Astrocyte (in vitro differentiated cells and primary cell): ENCODE measurements at regions not wholly inside any gene's neighbourhood (a gene's known extent, or its start where the extent isn't known, plus 50 kb on each side); places are given as distances from the start of the nearest gene placed in this dataset.

Experiments used
- DNase-seq: peaks from one replicate; pipeline ENCODE4 v3.0.0-alpha.2; 2010; ENCODE audit warnings: low read depth
- FAIRE-seq: peaks from 2 replicates; lab custom pipeline; 2011; peaks lifted over from hg19 to GRCh38; lab: Jason Lieb, UNC
- H2AFZ ChIP-seq: 2 replicates; pipeline ENCODE4 v1.6.0; 2012; ENCODE audit warnings: low read depth, low read length, inconsistent platforms
- H3K27ac ChIP-seq: 2 replicates; pipeline ENCODE4 v1.5.1; 2011; ENCODE audit warnings: low read depth, low read length, inconsistent platforms
- H3K27me3 ChIP-seq: 2 replicates; pipeline ENCODE4 v1.6.0; 2011; ENCODE audit warnings: low read length, inconsistent platforms; ENCODE audit not compliant: insufficient read depth
- H3K36me3 ChIP-seq: 2 replicates; pipeline ENCODE4 v1.5.1; 2011; ENCODE audit warnings: low read length, inconsistent platforms; ENCODE audit not compliant: insufficient read depth
- H3K4me1 ChIP-seq: 2 replicates; pipeline ENCODE4 v1.5.1; 2011; ENCODE audit warnings: low read length, inconsistent platforms; ENCODE audit not compliant: insufficient read depth
- H3K4me2 ChIP-seq: 2 replicates; pipeline ENCODE4 v1.6.0; 2012; ENCODE audit warnings: low read length, inconsistent platforms
- H3K4me3 ChIP-seq: 2 replicates; pipeline ENCODE4 v1.5.1; 2011; ENCODE audit warnings: low read depth, mild to moderate bottlenecking, low read length, inconsistent platforms; ENCODE audit not compliant: insufficient read depth
- H3K79me2 ChIP-seq: 2 replicates; pipeline ENCODE4 v1.6.0; 2012; ENCODE audit warnings: mild to moderate bottlenecking, low read length, inconsistent platforms; ENCODE audit not compliant: insufficient read depth
- H3K9ac ChIP-seq: 2 replicates; pipeline ENCODE4 v1.6.0; 2012; ENCODE audit warnings: mild to moderate bottlenecking, low read length, inconsistent platforms
- H3K9me3 ChIP-seq: 2 replicates; pipeline ENCODE4 v1.5.1; 2012; ENCODE audit warnings: low read depth, mild to moderate bottlenecking, low read length, inconsistent platforms; ENCODE audit not compliant: insufficient read depth
- H4K20me1 ChIP-seq: 2 replicates; pipeline ENCODE4 v1.6.0; 2012; ENCODE audit warnings: low read length, inconsistent platforms; ENCODE audit not compliant: insufficient read depth
- H3K27ac Mint-ChIP-seq: one replicate; pipeline ENCODE4 v1.8.0; 2021; ENCODE audit warnings: mild to moderate bottlenecking, mixed read lengths; ENCODE audit not compliant: unreplicated experiment
- H3K27me3 Mint-ChIP-seq: one replicate; pipeline ENCODE4 v1.8.0; 2021; ENCODE audit warnings: low read depth, mixed read lengths; ENCODE audit not compliant: unreplicated experiment
- H3K36me3 Mint-ChIP-seq: one replicate; pipeline ENCODE4 v1.8.0; 2021; ENCODE audit warnings: low read depth, mixed read lengths; ENCODE audit not compliant: unreplicated experiment
- H3K4me1 Mint-ChIP-seq: one replicate; pipeline ENCODE4 v1.8.0; 2021; ENCODE audit warnings: low read depth, mixed read lengths; ENCODE audit not compliant: unreplicated experiment
- H3K4me3 Mint-ChIP-seq: one replicate; pipeline ENCODE4 v1.8.0; 2021; ENCODE audit warnings: mild to moderate bottlenecking, moderate library complexity, mixed read lengths; ENCODE audit not compliant: unreplicated experiment
- H3K9me3 Mint-ChIP-seq: one replicate; pipeline ENCODE4 v1.8.0; 2021; ENCODE audit warnings: mild to moderate bottlenecking, mixed read lengths; ENCODE audit not compliant: unreplicated experiment
- EZH2 ChIP-seq: IDR thresholded peaks from 2 replicates; pipeline ENCODE4 v1.6.1; 2012; ENCODE audit warnings: mild to moderate bottlenecking, low read length, inconsistent platforms; ENCODE audit not compliant: insufficient read depth
- TF ChIP-seq, protein P1 (sequence below): IDR thresholded peaks from 2 replicates; pipeline ENCODE4 v1.5.1; 2011; ENCODE audit warnings: low read depth, mild to moderate bottlenecking, inconsistent platforms, low read length, moderate library complexity; ENCODE audit not compliant: insufficient read depth

DNA sequence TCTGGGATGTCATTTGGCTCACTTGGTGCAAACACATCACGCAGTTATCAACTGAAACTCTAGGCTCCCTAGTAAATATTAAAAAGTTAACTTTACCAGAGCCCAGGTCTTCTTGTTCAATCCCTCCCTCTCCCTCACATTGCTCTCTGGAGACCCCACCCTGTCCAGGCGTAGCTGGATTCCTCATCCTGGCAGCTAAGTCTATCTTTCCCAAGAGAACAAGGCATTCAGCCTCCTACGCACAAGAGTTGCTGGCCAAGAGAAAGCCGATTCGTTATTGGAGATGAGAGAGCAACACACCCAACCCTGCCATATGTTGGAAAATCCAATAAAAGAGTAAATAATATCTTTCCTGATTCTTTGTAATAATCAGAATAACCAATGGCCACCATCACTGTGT lies 117.9 kb downstream of the SLC30A10 start:
- no peaks in the 10 kb centered on the region for H3K79me2 ChIP-seq
- TF ChIP-seq EZH2 = no peak
- TF ChIP-seq, protein P1, sequence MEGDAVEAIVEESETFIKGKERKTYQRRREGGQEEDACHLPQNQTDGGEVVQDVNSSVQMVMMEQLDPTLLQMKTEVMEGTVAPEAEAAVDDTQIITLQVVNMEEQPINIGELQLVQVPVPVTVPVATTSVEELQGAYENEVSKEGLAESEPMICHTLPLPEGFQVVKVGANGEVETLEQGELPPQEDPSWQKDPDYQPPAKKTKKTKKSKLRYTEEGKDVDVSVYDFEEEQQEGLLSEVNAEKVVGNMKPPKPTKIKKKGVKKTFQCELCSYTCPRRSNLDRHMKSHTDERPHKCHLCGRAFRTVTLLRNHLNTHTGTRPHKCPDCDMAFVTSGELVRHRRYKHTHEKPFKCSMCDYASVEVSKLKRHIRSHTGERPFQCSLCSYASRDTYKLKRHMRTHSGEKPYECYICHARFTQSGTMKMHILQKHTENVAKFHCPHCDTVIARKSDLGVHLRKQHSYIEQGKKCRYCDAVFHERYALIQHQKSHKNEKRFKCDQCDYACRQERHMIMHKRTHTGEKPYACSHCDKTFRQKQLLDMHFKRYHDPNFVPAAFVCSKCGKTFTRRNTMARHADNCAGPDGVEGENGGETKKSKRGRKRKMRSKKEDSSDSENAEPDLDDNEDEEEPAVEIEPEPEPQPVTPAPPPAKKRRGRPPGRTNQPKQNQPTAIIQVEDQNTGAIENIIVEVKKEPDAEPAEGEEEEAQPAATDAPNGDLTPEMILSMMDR = no peak
- DNase-seq (no peak), FAIRE-seq (no peak)
- Mint-ChIP-seq H3K27ac (no peak overlapping the region), H3K9me3 (no peaks in the 10 kb centered on the region), H3K4me3 (no peak overlapping the region), H3K4me1 (peaks cover 9% of the 10 kb centered on the region), H3K27me3 (peaks cover 6% of the 10 kb centered on the region), H3K36me3 (no peaks in the 10 kb centered on the region)
- H3K4me1 ChIP-seq = peaks cover 11% of the 10 kb centered on the region
- H4K20me1 ChIP-seq = no peaks in the 10 kb centered on the region
- no peak overlapping the region for H3K27ac ChIP-seq
- no peak overlapping the region for H2AFZ ChIP-seq
- no peak overlapping the region for H3K4me3 ChIP-seq
- H3K36me3 ChIP-seq = no peaks in the 10 kb centered on the region
- H3K9me3 ChIP-seq = no peaks in the 10 kb centered on the region
- no peak overlapping the region for H3K9ac ChIP-seq
- H3K27me3 ChIP-seq = peaks cover 2% of the 10 kb centered on the region
- no peak overlapping the region for H3K4me2 ChIP-seq

DNA sequence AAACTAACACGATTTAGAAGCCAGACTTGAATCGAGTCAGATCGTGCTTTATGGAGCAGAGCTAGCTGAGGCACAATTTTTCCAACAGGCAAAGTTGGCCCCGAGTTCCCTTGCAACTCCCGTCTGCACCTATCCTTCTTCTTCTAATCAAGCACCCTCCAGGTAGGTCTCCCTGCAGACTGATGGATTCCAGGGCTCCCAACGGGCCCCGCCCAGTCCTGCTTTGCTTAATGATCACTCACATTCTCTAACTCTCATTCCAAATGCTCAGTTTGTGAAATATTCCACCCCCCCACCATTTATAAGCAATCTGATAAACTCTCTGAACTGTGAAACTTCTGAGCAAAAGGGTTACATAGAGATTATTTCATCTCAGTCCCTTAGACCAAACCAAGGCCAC lies 119.6 kb downstream of the SLC30A10 start:
- Histone ChIP-seq H4K20me1 (no peaks in the 10 kb centered on the region), H3K79me2 (no peaks in the 10 kb centered on the region), H3K9ac (no peak overlapping the region), H2AFZ (no peak overlapping the region), H3K27me3 (no peaks in the 10 kb centered on the region), H3K4me3 (no peak overlapping the region), H3K9me3 (no peaks in the 10 kb centered on the region), H3K4me2 (no peak overlapping the region), H3K4me1 (peaks cover 11% of the 10 kb centered on the region), H3K27ac (no peak overlapping the region), H3K36me3 (no peaks in the 10 kb centered on the region)
- TF ChIP-seq EZH2 = no peak
- TF ChIP-seq, protein P1 = no peak
- peaks cover 4% of the 10 kb centered on the region for H3K27me3 Mint-ChIP-seq
- peaks cover 9% of the 10 kb centered on the region for H3K4me1 Mint-ChIP-seq
- no peak for FAIRE-seq
- DNase-seq = no peak
- no peak overlapping the region for H3K4me3 Mint-ChIP-seq
- H3K27ac Mint-ChIP-seq = no peak overlapping the region
- no peaks in the 10 kb centered on the region for H3K36me3 Mint-ChIP-seq
- H3K9me3 Mint-ChIP-seq = no peaks in the 10 kb centered on the region

DNA sequence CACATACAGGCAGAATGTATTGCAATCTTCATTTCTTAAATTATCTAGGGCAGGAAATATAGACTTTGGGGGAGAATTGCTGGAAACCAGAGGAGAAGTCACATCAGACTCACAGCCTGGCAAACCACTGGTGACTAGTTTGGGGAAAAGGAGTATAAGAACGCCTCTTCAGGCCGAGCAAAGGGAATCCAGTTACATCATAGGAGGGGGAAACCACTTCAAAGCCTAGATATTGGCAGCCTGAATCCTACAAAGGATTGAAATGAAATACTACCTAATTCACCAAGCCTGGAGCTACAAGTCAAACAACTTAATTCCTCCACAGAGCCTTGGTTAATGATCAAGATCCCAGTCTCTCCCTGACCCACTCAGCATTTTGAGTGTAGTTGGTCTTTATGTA lies 121.7 kb downstream of the SLC30A10 start:
- no peaks in the 10 kb centered on the region for H3K79me2 ChIP-seq
- no peak overlapping the region for H3K9ac ChIP-seq
- FAIRE-seq (no peak), DNase-seq (peak; percentile 77)
- H4K20me1 ChIP-seq = no peaks in the 10 kb centered on the region
- no peak overlapping the region for H3K27ac ChIP-seq
- peaks cover 4% of the 10 kb centered on the region for H3K27me3 Mint-ChIP-seq
- H3K27ac Mint-ChIP-seq = no peak overlapping the region
- no peak overlapping the region for H3K4me3 ChIP-seq
- H3K36me3 ChIP-seq = no peaks in the 10 kb centered on the region
- no peaks in the 10 kb centered on the region for H3K36me3 Mint-ChIP-seq
- no peak overlapping the region for H2AFZ ChIP-seq
- H3K9me3 Mint-ChIP-seq = no peaks in the 10 kb centered on the region
- no peak overlapping the region for H3K4me2 ChIP-seq
- H3K4me1 Mint-ChIP-seq = peaks cover 9% of the 10 kb centered on the region
- no peaks in the 10 kb centered on the region for H3K9me3 ChIP-seq
- H3K27me3 ChIP-seq = no peaks in the 10 kb centered on the region
- TF ChIP-seq, protein P1 = no peak
- TF ChIP-seq EZH2 = no peak
- H3K4me1 ChIP-seq = peaks cover 7% of the 10 kb centered on the region
- no peak overlapping the region for H3K4me3 Mint-ChIP-seq
